BE2C (cell line): ENCODE measurements at regions not wholly inside any gene's neighbourhood (a gene's known extent, or its start where the extent isn't known, plus 50 kb on each side); places are given as distances from the start of the nearest gene placed in this dataset.

Experiments used
- DNase-seq: peaks from one replicate; pipeline ENCODE4 v3.0.0-alpha.2; 2020
- H3K27me3 ChIP-seq: fragments of 250-450 bp; sonication (Bioruptor Pico); 2 replicates; pipeline ENCODE4 v1.5.1; 2020; ENCODE audit warnings: mild to moderate bottlenecking
- H3K36me3 ChIP-seq: fragments of 250-450 bp; sonication (Bioruptor Pico); 2 replicates; pipeline ENCODE4 v1.5.1; 2020; ENCODE audit warnings: mild to moderate bottlenecking
- H3K4me1 ChIP-seq: fragments of 250-450 bp; sonication (Bioruptor Pico); 2 replicates; pipeline ENCODE4 v1.5.1; 2020
- H3K4me3 ChIP-seq: 2 replicates; pipeline ENCODE4 v1.5.1; 2011; ENCODE audit warnings: low read depth, low read length
- H3K9me3 ChIP-seq: fragments of 250-450 bp; sonication (Bioruptor Pico); 2 replicates; pipeline ENCODE4 v1.5.1; 2020
- TF ChIP-seq, protein P1 (sequence below): IDR thresholded peaks from 2 replicates; pipeline ENCODE4 v1.5.1; 2012; ENCODE audit warnings: mild to moderate bottlenecking, low read depth, low read length

DNA sequence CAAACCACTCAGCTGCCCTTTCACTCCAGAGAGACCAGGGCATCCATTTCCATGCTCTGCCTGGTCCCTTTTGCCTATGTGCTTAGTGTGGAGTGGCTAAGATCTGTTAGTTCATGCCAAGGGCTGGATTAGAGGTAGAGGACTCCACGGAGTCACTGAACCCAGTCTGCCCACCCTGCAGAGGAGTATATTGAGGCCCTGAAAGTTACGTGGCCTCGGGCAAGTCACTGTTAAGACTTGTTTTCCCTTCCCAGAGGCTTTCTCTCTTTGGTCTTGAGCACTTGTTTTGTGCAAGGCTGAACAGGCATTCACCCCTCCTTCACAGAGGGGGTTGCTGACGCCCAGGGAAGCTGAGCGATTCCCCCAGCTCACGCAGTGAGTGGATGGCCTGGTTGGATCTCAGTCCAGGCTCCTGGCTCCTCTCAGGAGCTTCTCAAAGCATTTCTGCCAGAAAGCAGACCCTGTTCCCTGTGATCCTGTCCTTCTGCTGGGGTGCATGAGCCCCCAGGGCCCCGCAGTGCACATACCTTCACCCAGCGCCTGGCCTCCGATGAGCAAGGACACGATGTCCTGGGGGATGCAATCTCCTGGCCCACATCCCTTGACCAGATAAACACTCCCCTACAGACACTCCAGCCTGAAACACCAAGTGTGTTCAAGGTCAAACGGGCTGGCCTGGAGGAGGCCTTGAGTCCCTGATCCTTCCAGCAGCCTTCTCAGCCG lies 153.4 kb upstream of the GSE1 start:
- DNase-seq = no peak
- Histone ChIP-seq H3K36me3 (no peaks in the 10 kb centered on the region), H3K9me3 (no peaks in the 10 kb centered on the region), H3K27me3 (no peaks in the 10 kb centered on the region), H3K4me1 (peaks cover 58% of the 10 kb centered on the region), H3K4me3 (no peak overlapping the region)
- TF ChIP-seq, protein P1, sequence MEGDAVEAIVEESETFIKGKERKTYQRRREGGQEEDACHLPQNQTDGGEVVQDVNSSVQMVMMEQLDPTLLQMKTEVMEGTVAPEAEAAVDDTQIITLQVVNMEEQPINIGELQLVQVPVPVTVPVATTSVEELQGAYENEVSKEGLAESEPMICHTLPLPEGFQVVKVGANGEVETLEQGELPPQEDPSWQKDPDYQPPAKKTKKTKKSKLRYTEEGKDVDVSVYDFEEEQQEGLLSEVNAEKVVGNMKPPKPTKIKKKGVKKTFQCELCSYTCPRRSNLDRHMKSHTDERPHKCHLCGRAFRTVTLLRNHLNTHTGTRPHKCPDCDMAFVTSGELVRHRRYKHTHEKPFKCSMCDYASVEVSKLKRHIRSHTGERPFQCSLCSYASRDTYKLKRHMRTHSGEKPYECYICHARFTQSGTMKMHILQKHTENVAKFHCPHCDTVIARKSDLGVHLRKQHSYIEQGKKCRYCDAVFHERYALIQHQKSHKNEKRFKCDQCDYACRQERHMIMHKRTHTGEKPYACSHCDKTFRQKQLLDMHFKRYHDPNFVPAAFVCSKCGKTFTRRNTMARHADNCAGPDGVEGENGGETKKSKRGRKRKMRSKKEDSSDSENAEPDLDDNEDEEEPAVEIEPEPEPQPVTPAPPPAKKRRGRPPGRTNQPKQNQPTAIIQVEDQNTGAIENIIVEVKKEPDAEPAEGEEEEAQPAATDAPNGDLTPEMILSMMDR = no peak

DNA sequence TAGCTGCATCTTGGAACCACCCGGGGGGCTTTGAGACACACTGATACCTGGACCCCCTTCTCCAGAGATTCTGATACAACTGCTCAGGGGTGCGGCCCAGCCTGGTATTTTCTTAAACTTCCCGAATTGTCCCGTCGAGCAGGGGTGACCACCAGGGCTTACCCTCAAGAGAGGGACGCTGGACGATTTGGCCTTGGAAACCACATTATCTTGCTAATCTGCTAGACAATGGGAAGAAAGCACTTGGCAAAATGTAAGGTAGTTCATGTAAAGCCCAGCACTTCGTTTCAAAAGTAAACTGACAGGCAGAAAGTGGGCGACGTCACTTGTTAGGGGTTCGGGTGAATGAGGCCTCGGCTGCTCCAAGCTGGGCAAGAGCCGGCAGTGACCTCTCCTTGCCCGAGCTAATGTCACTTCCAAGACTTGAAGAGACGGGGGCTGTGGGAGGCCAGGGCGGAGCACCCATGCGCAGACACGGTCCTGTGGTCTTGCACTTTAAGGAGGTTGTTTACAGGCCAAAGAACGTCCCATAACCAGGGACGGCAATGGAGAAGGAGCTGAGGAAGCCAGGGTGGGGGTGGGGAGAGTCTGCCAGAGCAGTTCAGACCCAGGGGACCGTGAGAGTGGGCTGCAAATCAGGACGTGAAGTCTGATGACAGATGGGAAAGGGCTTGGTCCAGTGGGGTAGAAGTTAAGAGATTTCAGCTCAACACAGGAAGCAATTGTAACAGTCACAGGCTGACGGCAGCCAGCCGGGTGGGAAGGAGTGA lies 152.7 kb upstream of the GSE1 start:
- Histone ChIP-seq H3K4me3 (peak overlapping the region; percentile 47), H3K36me3 (0 out of 2 replicates have a peak, but pooled peaks cover 3% of the 10 kb centered on the region), H3K4me1 (peaks cover 60% of the 10 kb centered on the region), H3K9me3 (no peaks in the 10 kb centered on the region), H3K27me3 (no peaks in the 10 kb centered on the region)
- DNase-seq = peak; percentile 77
- TF ChIP-seq, protein P1 = no peak

DNA sequence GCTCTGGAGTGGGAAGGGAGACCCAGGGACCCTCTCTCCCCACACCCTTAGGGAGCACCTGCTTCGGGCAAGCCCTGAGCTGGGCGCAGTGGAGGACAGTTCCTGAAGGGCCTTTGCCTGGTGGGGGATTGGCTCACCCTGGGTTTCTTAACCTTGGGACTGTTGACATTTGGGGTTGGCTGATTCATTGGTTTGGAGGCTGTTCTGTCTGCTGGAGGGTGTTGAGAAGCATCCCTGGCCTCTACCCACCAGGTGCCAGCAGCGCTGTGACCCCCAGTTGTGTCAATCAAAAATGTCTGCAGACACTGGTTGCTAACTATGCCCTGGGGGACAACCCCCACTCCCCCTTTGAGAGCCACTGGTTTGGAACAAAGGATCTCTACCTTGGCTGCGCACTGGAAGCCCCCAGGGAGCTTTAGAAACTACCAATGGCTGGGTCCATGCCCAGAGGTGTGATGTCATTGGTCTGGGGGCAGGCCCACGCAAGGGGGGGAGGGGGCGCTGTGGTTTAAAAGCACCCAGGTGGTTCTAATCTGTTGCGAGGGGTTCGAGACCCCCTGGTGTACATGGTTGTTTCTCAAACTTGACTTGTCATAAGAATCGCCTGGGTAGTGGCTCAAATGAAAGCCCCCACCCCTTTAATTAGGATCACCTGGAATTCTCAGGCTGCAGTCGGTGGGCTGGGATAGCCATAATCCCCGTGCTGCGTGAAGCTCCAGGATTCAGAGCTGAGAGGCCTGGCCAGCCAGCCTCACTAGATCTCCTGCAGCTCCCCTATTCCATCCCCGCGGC lies 151.9 kb upstream of the GSE1 start:
- TF ChIP-seq, protein P1 = no peak
- Histone ChIP-seq H3K36me3 (0 out of 2 replicates have a peak, but pooled peaks cover 4% of the 10 kb centered on the region), H3K4me3 (peak overlapping the region; percentile 47), H3K9me3 (no peaks in the 10 kb centered on the region), H3K4me1 (peaks cover 62% of the 10 kb centered on the region), H3K27me3 (no peaks in the 10 kb centered on the region)
- DNase-seq = peak; percentile 86

DNA sequence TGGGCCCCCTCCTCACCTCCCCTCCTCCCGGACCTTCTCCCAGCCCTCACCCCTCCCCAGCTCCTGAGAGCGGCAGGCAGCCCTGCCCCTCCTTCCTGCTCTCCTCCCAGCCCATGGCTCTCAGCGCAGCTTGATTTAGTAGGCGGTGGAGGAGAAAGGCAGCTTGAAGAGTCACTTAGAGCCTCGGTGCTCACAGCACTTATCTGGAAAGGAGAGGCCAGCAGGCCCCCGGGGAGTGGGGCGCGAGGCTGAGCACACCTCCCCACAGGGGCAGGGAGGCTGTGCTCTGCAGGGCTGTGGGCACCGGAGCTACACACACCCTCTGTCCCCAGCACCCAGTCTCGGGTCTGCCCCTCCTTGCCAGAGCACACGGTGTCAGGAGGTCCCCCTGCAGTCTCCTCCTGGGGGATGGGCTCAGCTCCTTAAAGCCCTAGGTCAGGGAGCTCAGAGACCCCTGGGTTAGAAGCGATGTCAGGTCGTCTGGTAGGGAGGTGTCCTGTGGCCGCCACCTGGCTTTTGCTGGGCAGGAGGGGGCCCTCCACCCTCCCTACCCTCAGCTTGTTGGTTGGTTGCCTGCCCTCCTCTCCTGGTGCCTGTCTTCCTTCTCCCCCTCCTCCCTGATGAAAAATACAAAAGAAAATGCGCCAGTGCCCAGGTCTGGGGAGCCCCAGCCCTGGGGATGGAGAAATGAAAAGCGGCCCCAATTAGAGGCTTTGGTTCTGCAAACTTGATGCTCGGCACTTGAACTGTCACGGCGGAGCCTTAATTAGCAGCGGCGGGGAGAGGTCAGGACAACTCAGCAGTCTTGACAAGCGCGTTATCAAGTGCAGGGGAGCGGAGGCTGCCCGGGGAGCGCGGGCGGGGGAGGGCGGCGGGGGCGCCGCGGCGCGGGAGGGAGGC lies 151.1 kb upstream of the GSE1 start:
- 0 out of 2 replicates have a peak, but pooled peaks cover 4% of the 10 kb centered on the region for H3K36me3 ChIP-seq
- TF ChIP-seq, protein P1 = no peak
- DNase-seq = peak; percentile 74
- H3K27me3 ChIP-seq = no peaks in the 10 kb centered on the region
- peak overlapping the region; percentile 47 for H3K4me3 ChIP-seq
- peaks cover 61% of the 10 kb centered on the region for H3K4me1 ChIP-seq
- no peaks in the 10 kb centered on the region for H3K9me3 ChIP-seq

DNA sequence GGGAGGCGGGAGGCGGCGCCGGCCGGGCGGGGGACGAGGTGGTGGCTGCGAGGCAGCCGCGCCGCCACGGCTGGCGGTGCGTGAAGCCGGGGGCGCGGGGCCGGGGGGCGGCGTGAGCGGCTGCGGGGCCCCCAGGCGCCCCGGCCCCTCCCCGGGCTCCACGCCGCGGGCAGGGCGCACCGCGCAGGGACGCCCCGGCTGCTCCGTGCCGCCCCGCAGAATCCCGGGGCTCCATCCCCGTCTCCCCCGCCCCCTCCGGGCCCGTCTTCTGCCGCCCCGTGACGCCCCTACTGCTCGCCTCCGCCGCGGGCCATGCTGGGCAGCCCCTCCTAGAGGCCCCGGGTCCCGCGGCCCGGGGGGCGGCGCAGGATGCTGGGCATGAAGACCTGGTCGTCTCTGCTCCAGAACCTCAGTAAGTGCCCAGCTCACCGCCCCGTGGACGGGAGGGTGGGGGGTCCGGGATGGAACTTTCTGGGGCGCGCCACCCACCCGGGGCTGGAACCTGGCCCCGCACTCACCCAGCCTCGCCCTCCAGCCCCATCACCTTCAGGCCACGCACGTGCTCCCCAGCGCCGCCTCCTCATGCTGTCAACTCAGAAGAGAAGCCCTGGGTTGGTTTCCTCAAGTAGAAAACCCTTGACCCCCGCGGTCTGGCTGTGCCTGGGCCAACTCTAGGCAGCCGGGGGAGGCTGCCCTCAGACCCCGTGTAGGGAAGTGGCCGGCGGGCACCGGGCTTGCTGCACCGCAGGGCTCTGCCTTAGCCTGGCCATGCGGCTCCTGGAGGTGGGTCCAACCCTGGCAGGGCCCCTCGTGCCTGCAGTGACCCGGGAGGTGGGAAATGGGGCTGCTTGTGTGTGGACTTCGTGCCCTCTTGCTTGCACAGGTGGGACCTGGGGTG lies 150.2 kb upstream of the GSE1 start:
- TF ChIP-seq, protein P1 = no peak
- H3K27me3 ChIP-seq = no peaks in the 10 kb centered on the region
- no peaks in the 10 kb centered on the region for H3K9me3 ChIP-seq
- H3K4me3 ChIP-seq = peak overlapping the region; percentile 51
- 0 out of 2 replicates have a peak, but pooled peaks cover 4% of the 10 kb centered on the region for H3K36me3 ChIP-seq
- peaks cover 59% of the 10 kb centered on the region for H3K4me1 ChIP-seq
- DNase-seq = no peak
